ENCODE measurements at regions not wholly inside any gene's neighbourhood (a gene's known extent, or its start where the extent isn't known, plus 50 kb on each side); places are given as distances from the start of the nearest gene placed in this dataset.

DNA sequence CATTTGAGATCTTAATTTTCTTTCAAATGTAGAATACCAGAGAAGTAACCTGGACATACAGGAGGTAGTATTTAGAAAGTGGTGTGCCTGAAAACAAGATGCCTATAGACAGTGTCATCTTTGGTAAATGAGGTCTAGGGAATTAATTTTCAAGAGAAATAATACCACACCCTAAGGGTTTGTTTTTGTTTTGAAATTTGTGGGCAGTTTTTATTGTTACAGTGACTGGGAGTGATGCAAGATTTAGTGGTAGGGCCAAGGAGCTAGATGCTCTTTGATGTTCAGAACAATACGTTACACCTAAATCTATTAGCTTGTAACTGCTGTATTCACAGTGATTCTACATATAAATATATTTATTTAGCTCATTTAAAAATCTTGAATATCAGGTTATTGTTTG lies 856.5 kb upstream of the MAP3K7 start:
- Histone ChIP-seq H3K9ac (ENCODE audit: extremely low read depth, insufficient read length, low read length) (no peak overlapping the region), H2BK120ac (ENCODE audit: low read depth, low read length, poor library complexity, severe bottlenecking) (no peak overlapping the region), H2BK20ac (ENCODE audit: low read depth, low read length, poor library complexity, severe bottlenecking) (no peak overlapping the region), H2AFZ (ENCODE audit: low read length) (no peak overlapping the region), H3K27ac (ENCODE audit: insufficient read length, low read depth, low read length) (no peak overlapping the region), H4K8ac (replicated peaks; ENCODE audit: insufficient read length, low read depth, low read length) (no peak overlapping the region), H4K91ac (ENCODE audit: insufficient read length, low read depth, low read length) (no peak overlapping the region), H3K23ac (ENCODE audit: insufficient read length, low read depth, low read length) (no peak overlapping the region), H3K4me2 (ENCODE audit: insufficient read depth, insufficient read length, low read length) (no peak overlapping the region), H2BK5ac (ENCODE audit: insufficient read length, low read length) (no peak overlapping the region), H2BK15ac (ENCODE audit: low read depth, low read length) (no peak overlapping the region), H3K79me2 (ENCODE audit: insufficient read depth, low read length) (no peaks in the 10 kb centered on the region), H3K14ac (ENCODE audit: insufficient read depth, low read length) (no peak overlapping the region), H3K4ac (ENCODE audit: low read depth, low read length) (no peak overlapping the region), H3K56ac (ENCODE audit: insufficient read length, low read depth, low read length) (no peak overlapping the region), H3T11ph (ENCODE audit: low read length) (no peak overlapping the region), H3K9me3 (ENCODE audit: control insufficient read depth, low read depth, low read length) (no peaks in the 10 kb centered on the region), H3K79me1 (ENCODE audit: insufficient read depth, low read depth, low read length, poor library complexity, severe bottlenecking) (no peaks in the 10 kb centered on the region), H4K20me1 (ENCODE audit: control insufficient read depth, insufficient read depth, insufficient read length) (no peaks in the 10 kb centered on the region), H3K4me1 (ENCODE audit: insufficient read depth, low read length) (no peaks in the 10 kb centered on the region), H2AK5ac (ENCODE audit: insufficient read length, low read length) (no peak overlapping the region), H3K27me3 (ENCODE audit: insufficient read depth, low read length) (no peaks in the 10 kb centered on the region), H3K18ac (ENCODE audit: insufficient read length, low read depth, low read length) (no peak overlapping the region), H2BK12ac (ENCODE audit: insufficient read length, low read depth, low read length) (no peak overlapping the region), H3K23me2 (ENCODE audit: insufficient read length, low read depth, low read length, poor library complexity, severe bottlenecking) (no peaks in the 10 kb centered on the region), H4K5ac (ENCODE audit: insufficient read length, low read depth, low read length) (no peak overlapping the region)
- Mint-ChIP-seq H3K9me3 (no peaks in the 10 kb centered on the region), H3K27ac (no peak overlapping the region), H3K36me3 (ENCODE audit: insufficient read depth in 1 of 3, low read depth in 3 of 3) (no peaks in the 10 kb centered on the region), H3K4me1 (no peaks in the 10 kb centered on the region), H3K27me3 (ENCODE audit: low read depth) (no peaks in the 10 kb centered on the region), H3K4me3 (no peak overlapping the region)
- whole genome bisulfite sequencing (ENCODE audit: extremely low coverage, insufficient read length, low lambda C conversion rate), result no CpG with 5 or more reads among the region's 1 CpG
- no peak for TF ChIP-seq CTCF (conservative IDR thresholded peaks at IDR 0.05)
- DNase-seq, result no peak

Measured in H9 (cell line).